ENCODE measurements at regions not wholly inside any gene's neighbourhood (a gene's known extent, or its start where the extent isn't known, plus 50 kb on each side); places are given as distances from the start of the nearest gene placed in this dataset.

DNA sequence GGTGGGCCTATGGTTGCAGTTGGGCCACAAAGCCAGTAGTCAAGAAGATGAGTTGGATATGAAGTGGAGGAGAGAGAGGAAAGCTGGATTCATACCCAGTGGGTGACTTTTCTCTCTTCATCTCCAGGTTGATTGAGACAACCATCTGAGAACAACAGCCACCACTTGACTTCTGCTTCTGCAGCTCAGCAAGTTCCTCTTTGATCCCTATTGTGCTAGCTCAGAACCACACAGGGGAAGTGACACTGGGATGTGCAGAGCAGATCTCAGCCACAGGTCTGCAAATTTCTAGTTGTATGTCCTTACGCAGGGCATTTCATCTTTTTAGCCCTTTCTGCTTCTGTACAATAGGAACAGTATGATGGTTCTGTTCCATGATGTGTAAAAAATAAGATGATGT lies 459.2 kb upstream of the ARRDC4 start:
- no peak for DNase-seq (ENCODE audit: low spot score)

DNA sequence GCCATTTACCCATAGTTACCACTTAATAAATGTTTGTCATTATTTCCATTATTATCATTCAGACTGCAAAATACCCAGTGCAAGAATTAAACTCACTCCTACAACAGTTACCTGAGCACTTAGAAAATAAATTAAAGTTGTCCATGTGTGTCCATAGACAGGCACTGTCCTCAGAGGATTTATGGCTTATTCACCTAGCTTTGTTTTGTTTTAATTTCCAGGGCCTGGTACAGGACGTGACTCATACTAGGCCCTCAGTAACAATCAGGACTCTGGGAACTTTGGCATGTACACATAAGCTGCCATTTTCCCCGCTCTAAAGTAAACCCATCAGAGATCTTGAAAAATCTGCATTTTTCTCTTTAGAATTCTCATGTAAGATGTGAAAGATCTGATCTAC lies 458.5 kb upstream of the ARRDC4 start:
- no peak for DNase-seq (ENCODE audit: low spot score)

DNA sequence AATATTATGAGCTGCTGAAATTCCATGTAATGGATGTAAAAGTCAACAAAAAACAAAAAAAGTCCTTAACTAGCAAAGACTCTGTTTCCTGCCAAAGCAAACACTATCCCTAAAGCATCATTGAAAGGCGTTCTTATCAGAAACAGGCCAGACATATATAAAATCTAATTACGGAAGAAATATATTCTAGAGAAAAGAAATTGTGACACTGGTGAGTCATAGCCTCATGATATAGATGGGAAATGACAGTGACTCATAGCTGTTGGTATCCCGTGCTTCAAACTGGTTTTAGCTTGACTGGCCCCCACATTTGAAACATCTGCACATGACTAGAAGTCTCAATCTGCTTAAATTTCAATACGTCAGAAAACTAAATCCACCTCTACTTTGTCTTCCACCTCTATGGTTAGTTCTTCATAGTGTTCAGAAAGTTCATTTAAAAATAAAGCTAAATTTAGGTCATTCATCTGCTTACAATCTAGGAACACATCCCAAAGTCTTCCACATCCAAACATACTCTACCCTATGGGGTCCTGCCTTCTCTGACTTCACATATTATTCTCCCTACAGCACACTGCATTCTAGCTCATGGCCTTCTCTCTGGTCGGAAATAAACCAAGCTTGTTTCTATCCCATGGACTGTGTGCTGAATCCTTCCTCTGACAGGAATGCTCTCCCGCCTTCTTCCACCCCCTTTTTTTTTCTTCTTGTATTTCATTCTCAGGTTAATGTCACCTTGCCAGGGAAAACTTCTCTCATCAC lies 456.3 kb upstream of the ARRDC4 start:
- no peak for DNase-seq (ENCODE audit: low spot score)

DNA sequence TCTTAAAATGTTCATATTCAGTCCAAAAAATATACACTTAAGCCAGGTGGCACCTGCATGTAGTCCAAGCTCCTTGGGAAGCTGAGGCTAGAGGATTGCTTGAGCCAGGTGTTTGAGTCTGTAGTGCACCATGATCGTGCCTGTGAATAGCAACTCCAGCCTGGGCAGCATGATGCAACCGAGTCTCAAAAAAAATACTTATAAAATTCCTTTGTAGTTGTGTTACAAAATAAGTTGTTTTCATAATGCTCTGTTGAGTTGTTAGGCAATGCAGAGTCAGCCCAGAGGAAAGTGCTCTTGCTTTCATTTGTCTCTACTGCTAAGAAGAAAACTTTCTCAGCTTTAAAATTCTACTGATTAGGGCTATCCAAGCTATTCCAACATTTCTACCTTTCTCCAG lies 442.8 kb upstream of the ARRDC4 start:
- no peak for DNase-seq (ENCODE audit: low spot score)

DNA sequence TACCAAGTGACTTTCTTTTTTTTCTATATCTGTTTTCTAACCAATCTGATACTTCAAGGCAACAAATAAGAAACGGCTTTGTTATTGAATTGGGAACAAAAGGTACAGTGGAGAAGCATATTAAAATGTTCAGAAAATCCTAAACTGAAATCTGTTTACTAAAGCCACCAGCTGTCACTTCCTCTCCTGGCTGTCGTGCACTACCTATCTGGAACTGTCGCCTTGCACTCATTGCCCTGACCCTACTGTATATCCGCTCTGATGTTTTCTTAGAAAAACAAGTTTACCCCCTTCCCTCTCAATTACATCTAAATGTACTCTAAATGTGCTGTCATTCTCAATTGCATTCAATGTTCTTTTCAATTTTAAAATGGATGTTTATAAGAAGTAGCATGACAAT lies 439.8 kb upstream of the ARRDC4 start:
- no peak for DNase-seq (ENCODE audit: low spot score)

DNA sequence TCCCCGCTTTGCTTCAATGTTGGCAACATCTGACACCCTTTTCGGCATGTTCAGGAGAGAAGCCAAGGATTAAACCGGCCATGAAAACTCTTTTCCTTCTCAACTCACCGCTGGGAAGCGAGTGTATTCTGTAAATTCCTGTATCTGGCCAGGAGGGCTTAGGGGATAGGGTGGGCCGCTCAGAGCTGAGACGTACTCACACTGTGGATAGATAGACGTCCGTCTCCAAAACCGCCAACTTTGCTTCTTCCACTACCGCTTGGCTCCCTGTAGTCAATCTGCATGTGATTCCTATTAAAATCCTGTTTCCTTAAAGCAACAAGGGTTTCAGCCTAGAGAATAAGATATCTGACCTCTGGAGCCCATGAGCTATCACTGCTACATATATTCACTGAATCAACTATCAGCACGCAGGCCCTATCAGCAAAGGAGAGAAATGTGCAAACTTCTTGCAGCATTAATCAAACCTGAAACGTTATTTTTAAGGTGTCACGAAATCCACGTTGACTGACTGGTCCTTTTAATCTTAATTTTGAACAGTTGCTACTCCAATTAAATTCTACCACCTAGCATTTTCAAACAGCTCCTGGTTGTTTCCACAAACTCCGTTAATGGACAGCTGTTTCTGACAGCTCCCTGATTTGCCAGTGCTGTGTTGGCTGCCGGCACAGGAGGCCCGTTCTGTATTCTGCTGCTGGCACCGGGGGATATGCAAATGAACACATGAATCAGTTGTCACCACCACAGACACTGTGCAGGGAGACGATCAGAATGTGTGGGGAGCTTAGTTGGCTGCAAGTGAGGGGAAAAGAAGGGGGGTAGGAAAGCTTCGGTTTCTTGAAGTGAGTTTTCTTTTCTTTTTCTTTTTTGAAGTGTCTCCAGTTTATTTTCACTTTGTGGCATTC lies 438.9 kb upstream of the ARRDC4 start:
- DNase-seq (ENCODE audit: low spot score): no peak

DNA sequence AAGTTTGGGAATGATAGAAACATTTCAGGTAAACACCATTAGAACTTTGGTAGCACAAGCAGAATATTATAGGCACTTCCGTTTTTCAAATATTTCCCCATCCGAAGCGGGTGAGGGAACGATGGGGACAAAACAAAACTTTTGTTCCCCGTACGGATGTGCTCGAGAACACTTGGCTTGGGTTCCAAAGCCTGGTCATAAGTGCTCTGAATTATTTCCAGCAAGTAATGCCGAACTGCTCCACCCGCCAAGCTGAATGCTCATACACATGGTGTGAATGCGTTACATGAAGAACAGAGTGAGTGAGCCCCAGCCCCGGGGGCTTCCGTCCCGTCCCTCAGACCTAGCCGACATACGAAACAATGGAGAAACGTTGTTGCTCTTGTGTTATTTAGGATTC lies 438.2 kb upstream of the ARRDC4 start:
- DNase-seq (ENCODE audit: low spot score): no peak

DNA sequence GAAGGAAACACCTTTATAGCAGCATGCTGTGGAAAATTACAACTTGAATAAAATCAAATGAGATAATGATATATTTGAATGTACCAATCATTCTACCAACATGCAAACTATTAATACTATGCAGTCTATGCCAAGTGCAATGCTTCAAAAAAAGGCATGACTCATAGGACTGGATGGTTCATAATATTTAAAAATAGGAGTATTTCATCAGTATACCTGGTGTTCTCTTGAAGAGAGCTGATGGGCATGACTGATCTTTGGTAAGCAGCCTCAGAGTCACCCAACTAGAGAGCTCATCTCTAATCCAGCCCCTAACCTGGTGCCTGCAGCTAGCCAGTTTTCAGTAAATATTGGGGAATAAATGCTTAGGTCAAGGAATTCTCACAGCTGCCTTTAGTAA lies 434.7 kb upstream of the ARRDC4 start:
- no peak for DNase-seq (ENCODE audit: low spot score)

DNA sequence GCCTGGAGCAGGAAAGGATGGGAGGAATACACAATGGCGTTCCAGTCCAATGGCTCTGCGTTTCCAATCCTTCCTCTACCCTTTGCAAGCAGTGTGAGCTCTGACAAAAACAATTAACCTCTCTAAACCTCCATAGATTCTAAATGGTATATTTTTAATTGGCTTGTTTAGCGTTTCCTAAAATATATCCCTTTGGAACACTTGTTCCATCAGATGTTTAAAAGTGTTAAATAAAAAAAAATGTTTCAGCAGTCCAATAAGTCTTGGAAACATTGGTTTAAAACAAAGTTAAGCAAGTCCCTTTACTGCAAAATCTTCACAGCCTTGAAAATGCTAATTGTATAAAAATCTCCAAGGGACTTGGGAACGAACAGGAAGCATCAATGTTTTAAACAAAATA lies 432.3 kb upstream of the ARRDC4 start:
- DNase-seq (ENCODE audit: low spot score): no peak

DNA sequence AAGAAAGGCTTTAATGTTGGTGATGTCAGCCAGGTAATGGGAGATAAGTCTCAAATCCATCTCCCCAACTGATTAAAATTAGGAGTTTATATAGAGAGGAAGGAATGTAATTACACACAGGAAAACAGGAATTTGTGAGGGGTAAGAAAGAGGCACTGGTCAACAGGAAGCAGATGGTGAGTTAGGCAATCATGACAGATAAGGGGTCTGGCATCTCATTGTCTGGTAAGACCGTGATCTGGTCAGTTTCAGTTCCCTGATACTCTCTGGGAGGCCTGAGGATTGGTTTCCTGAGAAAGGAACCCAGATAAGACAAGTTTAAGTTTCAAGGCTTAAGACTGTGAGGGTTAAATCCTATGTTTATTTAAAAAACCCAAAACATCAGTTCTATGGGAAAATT lies 414.7 kb upstream of the ARRDC4 start:
- no peak for DNase-seq (ENCODE audit: low spot score)

DNA sequence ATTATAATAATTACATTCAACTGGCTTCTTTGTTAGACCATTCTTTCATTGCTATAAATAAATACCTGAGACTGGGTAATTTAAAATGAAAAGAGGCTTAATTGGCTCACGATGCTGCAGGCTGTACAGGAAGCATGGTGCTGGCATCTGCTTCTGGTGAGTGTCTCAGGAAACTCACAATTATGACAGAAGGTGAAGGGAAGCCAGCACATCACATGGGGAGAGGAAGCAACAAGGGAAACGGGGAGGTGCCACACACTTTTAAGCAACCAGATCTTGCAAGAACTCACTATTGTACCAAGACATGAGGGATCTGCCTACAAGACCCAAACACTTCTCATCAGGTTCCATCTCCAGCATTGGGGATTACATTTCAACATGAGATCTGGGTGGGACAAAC lies 413.1 kb upstream of the ARRDC4 start:
- no peak for DNase-seq (ENCODE audit: low spot score)

DNA sequence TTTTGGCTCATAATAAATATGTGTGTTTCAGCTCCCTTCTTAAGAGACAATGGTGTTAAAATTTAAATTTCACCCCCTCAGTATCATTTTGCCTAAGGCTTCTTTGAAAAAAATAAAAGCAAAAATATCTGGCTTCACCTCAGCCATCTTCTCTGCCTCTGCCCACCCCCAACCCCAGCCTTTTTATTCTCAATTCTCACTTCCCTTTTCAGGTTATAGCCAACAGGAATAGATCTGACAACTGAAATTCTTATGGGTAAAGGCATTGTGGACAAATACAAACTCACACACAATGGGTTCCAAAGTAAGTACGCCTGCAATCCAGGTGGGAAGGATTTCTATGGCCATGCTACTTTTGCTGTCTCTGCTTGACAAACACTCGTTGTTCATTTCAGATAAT lies 399.0 kb upstream of the ARRDC4 start:
- DNase-seq (ENCODE audit: low spot score): no peak

DNA sequence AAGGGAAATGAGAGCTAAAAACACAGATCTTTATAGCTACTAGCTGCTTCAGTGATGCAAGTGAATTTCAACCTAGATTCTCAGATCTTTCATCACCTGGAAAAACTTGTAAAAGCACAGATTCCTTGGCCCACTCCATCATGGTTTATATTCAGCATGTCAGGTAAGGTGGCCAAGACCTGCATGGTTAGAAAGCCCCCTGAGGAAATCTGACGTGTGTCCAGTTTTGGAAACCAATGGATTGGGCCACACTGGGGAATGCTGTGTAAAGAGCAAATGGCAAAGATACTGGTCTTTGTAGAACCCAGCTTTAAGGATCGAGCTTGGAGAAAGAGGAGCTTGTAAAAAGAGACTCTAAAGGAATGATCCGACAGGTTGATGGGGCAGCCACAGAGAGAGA lies 397.0 kb upstream of the ARRDC4 start:
- DNase-seq (ENCODE audit: low spot score): no peak

DNA sequence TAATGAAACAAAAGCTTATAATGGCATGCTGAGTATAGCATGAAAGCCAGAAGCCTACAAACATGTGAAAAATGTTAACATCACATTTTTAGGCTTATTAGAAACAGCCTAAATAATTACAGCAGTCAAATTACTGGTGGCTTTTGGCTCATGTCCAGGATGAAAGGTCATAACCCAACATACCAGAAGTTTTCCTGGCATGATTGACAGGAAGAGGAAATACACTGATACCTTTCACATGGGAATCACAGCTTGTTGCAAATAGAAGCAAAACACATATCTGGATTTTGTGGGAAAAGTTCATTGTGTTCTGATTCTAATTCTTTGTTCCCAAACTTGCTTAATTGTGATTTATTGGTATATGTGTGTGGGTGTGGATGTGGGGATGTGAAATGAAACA lies 393.5 kb upstream of the ARRDC4 start:
- DNase-seq (ENCODE audit: low spot score): no peak

DNA sequence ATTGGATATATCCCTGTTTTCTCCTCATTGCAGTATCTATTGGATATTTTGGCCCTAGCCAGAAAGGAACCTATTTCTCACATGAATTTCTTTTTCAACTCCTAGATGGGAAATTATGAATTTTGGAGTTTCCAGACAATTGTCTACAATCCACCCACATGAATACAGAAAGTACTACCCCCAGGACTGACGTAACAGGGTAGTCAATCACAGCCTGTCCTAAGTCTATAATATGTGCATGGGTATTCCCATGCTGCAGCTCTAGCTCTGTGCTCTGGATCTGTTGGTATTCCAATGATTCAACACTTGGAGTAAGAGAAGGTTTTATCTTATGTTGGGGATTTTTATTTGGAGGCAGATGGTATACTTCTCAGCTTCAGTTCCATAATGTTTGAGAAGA lies 393.1 kb upstream of the ARRDC4 start:
- no peak for DNase-seq (ENCODE audit: low spot score)

DNA sequence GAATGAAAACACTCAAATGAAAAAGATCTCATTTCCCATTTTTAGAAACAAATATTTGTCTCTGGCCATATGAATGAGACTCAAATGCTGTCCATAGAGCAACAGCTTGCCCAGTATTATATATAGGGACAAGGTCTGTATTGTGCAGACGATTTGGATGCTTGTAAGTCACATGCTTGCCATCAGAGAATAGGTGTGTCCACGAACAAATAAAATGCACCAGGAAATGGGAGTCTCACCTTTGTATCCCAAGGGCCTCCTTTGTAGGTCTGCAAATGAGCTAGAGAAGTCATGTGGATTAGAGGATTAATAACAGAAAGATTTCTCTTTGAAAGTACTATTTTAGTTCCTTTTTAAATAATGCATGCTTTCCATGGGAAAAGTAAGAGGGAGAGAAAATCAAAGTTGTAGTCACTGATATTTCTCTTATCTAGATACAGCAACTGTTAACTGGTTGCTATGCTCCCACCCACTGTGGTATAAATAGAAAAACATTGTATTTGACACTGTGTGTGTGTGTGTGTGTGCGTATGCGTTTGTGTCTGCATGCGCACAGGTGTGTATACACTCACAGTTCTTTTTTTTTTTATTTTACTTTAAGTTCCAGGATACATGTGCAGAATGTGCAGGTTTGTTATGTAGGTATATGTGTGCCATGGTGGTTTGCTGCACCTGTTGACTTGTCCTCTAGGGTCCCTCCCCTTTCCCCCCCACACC lies 383.4 kb upstream of the ARRDC4 start:
- no peak for DNase-seq (ENCODE audit: low spot score)

DNA sequence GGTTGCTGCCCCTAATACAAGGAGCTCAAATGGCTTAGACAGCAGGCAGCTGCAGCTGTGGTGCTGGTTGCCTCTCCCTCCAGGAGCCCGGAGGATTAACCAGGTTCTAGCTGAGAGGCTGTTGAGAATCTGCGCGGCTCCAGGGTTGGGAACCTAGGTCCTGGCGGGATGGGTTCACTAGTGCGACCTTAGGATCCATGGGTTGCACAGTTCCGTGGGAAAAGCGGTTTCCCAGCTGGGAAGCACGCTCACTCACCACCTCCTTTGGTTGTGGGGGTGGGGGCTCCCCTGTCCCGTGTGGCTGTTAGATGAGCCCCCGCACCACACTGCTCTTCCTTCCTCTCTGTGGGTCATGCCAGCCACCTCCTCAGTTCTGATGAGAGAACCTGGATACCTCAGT lies 375.1 kb upstream of the ARRDC4 start:
- no peak for DNase-seq (ENCODE audit: low spot score)

DNA sequence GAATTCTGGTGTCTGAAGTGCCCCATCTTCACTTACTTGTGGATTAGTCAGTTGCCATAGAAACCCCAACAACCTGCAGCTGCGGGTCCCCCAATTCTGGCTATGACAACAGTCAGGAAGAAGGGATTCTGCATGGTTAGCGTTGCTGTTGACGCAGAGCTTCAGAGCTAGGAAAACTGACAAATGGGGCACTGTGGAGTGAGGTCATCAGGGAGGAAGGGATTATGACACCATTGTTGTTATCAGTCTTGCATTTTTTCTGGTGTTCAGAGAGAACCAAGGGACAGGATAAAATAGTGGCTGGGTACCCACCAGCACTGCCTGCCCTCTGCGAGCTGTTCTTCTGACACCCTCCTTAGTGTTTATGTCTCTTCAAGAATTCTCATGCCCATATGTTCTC lies 367.7 kb upstream of the ARRDC4 start:
- DNase-seq (ENCODE audit: low spot score): no peak

DNA sequence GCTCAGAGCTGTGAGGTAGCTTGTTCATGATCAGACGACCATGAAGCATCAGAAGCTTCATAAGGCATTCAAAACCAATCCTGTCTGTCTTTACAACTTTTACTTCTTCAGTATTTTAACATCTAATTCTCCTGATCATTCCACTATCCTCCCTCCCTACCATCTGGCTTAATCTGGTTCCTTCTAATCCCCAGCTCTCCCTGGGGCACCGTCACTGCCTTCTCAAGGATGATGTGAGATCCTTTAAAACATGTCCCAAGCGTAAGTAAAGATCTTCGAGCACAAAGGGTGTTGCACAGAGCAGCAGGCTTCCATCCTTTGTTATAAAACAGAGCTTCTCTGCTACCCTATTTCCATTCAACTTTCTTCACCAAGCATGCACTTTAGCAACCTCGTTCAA lies 362.7 kb upstream of the ARRDC4 start:
- no peak for DNase-seq (ENCODE audit: low spot score)

DNA sequence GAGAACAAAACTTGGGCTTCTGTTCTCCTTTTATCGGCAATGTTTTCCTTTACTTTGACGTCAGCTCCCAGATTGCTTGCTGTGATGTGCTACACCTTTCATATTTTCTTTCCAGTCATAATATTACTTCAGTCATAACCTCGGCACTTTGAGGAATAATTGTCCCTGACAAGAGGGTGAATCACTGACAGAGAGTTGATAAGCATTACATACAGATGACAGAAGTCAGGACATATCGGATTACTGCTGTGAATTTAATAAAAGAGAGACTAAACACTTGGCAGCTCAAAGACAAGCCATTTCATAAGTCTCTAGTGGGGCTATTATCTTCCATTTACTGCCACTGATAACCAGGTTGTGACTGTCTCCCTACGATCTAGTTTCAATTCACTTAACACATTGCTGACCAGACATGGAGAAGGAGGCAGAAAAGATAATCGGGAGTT lies 362.1 kb upstream of the ARRDC4 start:
- no peak for DNase-seq (ENCODE audit: low spot score)

DNA sequence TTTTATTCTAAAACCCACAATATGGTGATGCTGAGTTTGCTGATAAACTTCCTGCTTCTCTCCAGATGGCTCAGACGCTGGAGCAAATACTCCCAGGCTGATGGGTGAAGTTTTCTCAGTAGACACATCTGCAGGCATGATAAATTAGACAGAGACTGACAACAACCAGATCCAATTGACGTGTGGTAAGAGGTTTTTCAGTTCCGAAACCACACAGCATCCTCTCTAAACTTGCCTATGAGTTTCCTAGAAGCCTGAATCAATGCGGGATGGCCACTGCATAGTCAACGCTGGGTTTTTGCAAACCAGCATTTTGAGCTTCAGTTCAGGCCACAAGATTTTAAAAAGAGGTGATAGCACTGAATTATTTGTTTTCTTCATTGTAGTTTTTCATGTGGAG lies 360.3 kb upstream of the ARRDC4 start:
- no peak for DNase-seq (ENCODE audit: low spot score)

DNA sequence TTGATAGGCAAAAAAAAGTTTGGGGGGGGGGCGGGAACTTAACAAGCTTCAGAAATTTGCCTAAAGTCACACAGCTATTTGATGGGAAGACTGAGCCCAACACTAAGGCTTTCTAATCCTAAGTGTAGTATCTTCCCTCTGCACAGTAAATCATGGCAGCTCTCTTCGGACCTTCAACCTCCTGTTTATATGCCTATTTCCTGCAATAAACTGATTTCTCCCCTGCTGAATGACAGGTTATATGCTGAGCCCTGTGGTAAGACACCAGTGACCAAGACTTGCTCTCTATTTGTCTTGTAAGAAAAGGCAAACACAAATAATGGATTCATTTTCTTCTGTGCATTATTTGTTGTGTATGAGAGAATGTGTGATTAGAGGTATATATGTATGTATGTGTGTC lies 355.8 kb upstream of the ARRDC4 start:
- DNase-seq (ENCODE audit: low spot score): no peak

DNA sequence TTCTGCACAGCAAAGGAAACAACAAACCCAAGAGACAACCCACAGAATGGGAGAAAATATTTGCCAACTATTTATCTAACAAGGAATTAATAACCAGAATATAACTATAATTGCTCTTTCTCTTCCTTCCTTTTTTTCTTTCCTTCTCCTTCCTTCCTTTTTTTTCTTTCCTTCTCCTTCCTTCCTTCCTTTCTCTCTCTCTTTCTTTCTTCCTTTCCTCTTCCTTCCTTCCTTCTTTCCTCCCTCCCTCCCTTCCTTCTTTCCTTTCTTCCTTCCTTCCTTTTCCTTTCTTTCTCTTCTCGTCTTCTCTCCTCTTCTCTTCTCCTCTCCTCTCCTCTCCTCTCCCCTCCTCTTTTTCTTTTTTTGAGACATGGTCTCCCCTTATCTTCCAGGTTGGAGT lies 345.4 kb upstream of the ARRDC4 start:
- DNase-seq (ENCODE audit: low spot score): no peak
